KBM-7 (cell line): ENCODE measurements at regions not wholly inside any gene's neighbourhood (a gene's known extent, or its start where the extent isn't known, plus 50 kb on each side); places are given as distances from the start of the nearest gene placed in this dataset.

Source experiments
- DNase-seq: peaks from one replicate; pipeline ENCODE4 v3.0.0-alpha.2; 2015
- in situ Hi-C: fragments of 300-500 bp; cut with MboI; formaldehyde crosslinking; loops from 2 replicates; pipeline ENCODE4 v1.14.3; 2020; ENCODE audit warnings: low sequenced_read_pairs, low pct_unique_long_range_greater_than_20kb, mixed read lengths

- in situ Hi-C loops: no loop called here
- DNase-seq: no peak
Observed at GRCh38 chr3:194275291-194275690, 75.8 kb downstream of the CPN2 start.

GRCh38 chr3:194275721-194276120, 75.4 kb downstream of the CPN2 start:
- in situ Hi-C loops: no loop called here
- DNase-seq: no peak

GRCh38 chr3:194276768-194277103, 74.4 kb downstream of the CPN2 start:
- DNase-seq: no peak
- in situ Hi-C loops: no loop called here

GRCh38 chr3:194277104-194277785, 73.9 kb downstream of the CPN2 start:
- DNase-seq: no peak

GRCh38 chr3:194277786-194278130, 73.4 kb downstream of the CPN2 start:
- in situ Hi-C loops: no loop called here
- no peak for DNase-seq

More at GRCh38 chr3:194277104-194277785, 73.9 kb downstream of the CPN2 start:
- in situ Hi-C loops: no loop called here

- DNase-seq: no peak
- in situ Hi-C loops: no loop called here
Observed at GRCh38 chr3:194278186-194278845, 72.8 kb downstream of the CPN2 start.

- no peak for DNase-seq
- in situ Hi-C loops: no loop called here
Observed at GRCh38 chr3:194279101-194279500, 72.0 kb downstream of the CPN2 start.

- in situ Hi-C loops: no loop called here
- DNase-seq: no peak
Observed at GRCh38 chr3:194279701-194280360, 71.3 kb downstream of the CPN2 start.

- in situ Hi-C loops: no loop called here
- no peak for DNase-seq
Observed at GRCh38 chr3:194280777-194281176, 70.4 kb downstream of the CPN2 start.

- in situ Hi-C loops: no loop called here
Observed at GRCh38 chr3:194281306-194281705, 69.8 kb downstream of the CPN2 start.

GRCh38 chr3:194281766-194282165, 69.4 kb downstream of the CPN2 start:
- in situ Hi-C loops: no loop called here
- DNase-seq: no peak

More at GRCh38 chr3:194281306-194281705, 69.8 kb downstream of the CPN2 start:
- DNase-seq: no peak

GRCh38 chr3:194282436-194283122, 68.5 kb downstream of the CPN2 start:
- DNase-seq: no peak
- in situ Hi-C loops: no loop called here

- no peak for DNase-seq
- in situ Hi-C loops: no loop called here
Observed at GRCh38 chr3:194283221-194284006, 67.7 kb downstream of the CPN2 start.

GRCh38 chr3:194284351-194284750, 66.8 kb downstream of the CPN2 start:
- in situ Hi-C loops: no loop called here
- no peak for DNase-seq

- in situ Hi-C loops: no loop called here
- no peak for DNase-seq
Observed at GRCh38 chr3:194285024-194285849, 65.9 kb downstream of the CPN2 start.

GRCh38 chr3:194285850-194286197, 65.3 kb downstream of the CPN2 start:
- DNase-seq: no peak
- in situ Hi-C loops: no loop called here

GRCh38 chr3:194286375-194287146, 64.6 kb downstream of the CPN2 start:
- in situ Hi-C loops: no loop called here
- DNase-seq: no peak

- in situ Hi-C loops: no loop called here
- no peak for DNase-seq
Observed at GRCh38 chr3:194287374-194287773, 63.8 kb downstream of the CPN2 start.
